K562 (cell line): ENCODE measurements at regions not wholly inside any gene's neighbourhood (a gene's known extent, or its start where the extent isn't known, plus 50 kb on each side); places are given as distances from the start of the nearest gene placed in this dataset.

Experiments
- NONO ChIP-seq, 2 experiments: fragments of 200-400 bp in 1 of 2; fragments of 450-650 bp in 1 of 2; formaldehyde crosslinking in 1 of 2; IDR thresholded peaks; 2 replicates each; pipeline ENCODE4 v1.6.1; 2017; ENCODE audit warnings: low read depth in 2 of 2, mild to moderate bottlenecking in 2 of 2, moderate library complexity in 2 of 2, low read length in 1 of 2

DNA sequence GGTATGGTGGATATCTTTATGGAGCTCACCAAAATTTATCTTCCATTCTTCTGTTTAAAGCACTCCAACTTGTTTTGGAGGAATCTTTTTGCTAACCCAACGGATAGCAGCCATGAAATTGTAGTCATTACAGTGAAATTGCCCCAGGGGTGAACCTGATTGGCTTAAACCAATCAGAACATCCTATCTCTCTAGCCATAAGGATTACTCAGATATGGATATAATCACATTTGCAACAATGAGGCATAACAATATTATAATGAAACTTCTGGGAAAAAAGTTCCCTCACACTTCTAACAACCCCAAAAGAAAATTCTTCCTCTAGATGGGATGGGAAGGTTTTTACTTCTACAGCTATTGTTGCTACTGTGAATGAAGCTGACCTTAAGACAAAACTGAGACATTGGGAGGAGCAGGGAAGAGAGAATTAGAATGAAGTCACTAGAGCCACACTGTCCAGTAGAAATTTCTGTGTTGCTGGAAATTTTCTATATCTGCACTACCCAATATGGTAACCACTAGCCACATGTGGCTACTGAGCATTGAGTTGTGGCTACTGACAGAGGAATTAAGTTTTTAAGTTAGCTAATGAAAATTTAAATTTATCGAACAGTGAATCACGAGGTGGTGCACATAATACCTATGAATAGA, 50.4 kb upstream of the ARHGAP21 start (continued):
- TF ChIP-seq NONO (IDR thresholded peaks at IDR 0.05; ENCODE audit: low read depth in 2 of 2, low read length in 1 of 2), result no peak
